ENCODE measurements at regions not wholly inside any gene's neighbourhood (a gene's known extent, or its start where the extent isn't known, plus 50 kb on each side); places are given as distances from the start of the nearest gene placed in this dataset.
"Not testable (repeated sequence)": the region's sequence is repeated elsewhere in the genome, so short reads cannot be mapped to it uniquely, and the experiment has no call there.

DNA sequence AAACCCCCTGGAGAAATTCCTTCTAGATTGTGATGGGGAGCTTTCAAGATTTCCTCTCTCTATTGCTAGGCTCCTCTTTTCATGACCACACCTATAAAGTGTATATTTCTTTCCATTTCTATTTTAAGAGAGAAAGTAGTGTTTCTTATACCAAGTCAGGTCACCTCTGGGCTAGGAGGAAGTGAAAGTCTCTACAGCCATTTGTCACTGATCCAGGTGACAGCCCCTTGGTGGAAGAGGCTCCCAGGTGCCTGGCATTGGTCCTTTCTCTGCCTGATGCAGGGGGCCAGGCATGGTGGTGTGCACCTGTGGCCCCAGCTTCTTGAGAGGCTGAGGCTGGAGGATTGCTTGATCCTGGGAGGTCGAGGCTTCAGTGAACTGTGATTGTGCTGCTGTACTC is 64.7 kb downstream of the DHCR7 start:
- in situ Hi-C loops (cut with MboI; ENCODE audit: low pct_unique_long_range_greater_than_20kb, low sequenced_read_pairs), result no loop called here

DNA sequence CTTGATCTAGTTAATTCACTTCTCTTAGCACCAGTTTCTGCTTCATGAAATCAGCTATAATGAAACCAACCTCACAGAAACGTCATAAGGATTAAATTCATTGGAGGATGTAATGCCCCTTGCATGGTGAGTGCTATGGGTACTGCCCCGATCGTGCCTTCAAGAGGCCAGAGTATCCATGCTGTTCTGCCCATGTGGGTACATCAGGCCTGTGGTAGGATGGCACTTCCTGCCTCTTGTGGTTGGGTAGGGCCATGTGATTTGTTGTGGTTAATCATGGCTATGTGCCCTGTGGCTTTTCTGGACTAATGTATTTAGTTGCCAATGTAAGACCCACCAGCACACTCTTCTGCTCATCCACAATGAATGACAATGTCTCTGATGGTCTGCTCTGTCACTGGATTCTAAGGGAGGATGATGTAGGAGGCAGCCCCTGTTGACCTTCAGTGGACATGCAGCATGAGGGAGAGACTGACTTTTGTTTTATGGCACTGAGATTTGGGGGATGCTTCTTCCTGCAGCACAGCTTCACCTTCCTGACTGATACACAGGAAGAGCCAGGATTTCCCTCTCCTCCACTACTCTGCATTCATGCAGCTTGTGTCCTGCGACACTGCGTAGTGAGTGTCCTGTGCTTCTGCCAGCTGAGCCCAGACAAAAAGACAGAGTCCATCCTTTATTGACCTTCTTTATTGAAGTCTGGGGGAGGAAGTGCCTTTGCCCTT is 66.2 kb downstream of the DHCR7 start:
- no peak for DNase-seq
- in situ Hi-C loops (cut with MboI; ENCODE audit: low pct_unique_long_range_greater_than_20kb, low sequenced_read_pairs), result no loop called here

More for the DNA sequence above, 64.7 kb downstream of the DHCR7 start:
- DNase-seq, result no peak

DNA sequence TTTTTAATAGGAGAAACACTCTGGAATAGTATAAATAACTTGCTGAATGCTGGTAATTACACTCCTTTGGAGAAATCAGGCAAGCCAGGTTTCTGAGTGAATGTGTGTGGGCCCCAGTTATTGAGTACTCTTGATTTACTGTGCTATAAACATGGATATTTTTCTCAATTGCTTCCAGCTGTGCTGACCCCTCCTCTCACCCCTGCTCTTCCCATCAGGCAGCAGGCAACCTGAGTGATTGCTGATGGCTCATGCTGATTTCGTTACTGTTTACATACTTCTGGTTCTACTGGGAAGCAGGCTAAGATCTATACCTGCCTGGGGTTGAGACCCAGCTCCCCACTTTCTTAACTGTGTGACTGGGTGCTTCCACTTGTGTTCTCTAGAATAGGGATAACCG is 68.5 kb downstream of the DHCR7 start:
- DNase-seq, result no peak
- in situ Hi-C loops (cut with MboI; ENCODE audit: low pct_unique_long_range_greater_than_20kb, low sequenced_read_pairs), result no loop called here

DNA sequence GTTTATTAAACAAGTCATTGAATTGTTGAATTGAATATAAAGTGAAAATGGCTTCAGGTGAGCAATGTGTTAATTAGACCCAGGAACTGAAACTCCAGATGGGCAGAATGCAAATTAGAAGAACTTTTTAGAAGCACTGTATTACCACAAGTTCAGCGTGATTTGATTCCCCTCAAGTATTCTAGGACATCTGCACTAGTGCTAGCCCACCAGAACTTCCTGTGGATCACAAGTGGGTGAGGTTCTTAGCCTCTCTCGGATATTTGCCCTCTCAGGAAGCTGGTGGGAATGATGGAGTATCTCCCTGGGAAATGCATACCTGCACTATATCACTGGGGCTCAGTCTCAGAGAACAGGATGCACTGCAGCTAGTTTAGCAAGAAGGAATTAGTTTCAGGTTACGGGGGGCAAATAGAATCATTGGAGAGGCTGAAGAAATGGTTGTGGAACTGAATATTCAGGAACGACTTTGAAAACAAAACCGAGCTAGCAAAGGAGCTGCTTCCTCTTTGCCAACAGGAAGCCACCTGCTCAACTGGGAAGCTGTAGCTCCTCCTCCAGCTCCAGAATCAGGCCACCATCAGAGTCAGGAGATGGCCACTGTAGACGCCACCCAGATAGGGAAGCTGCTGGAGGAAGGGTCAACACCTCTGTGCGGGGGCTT is 74.3 kb downstream of the DHCR7 start:
- no peak for DNase-seq
- in situ Hi-C loops (cut with MboI; ENCODE audit: low pct_unique_long_range_greater_than_20kb, low sequenced_read_pairs), result no loop called here

DNA sequence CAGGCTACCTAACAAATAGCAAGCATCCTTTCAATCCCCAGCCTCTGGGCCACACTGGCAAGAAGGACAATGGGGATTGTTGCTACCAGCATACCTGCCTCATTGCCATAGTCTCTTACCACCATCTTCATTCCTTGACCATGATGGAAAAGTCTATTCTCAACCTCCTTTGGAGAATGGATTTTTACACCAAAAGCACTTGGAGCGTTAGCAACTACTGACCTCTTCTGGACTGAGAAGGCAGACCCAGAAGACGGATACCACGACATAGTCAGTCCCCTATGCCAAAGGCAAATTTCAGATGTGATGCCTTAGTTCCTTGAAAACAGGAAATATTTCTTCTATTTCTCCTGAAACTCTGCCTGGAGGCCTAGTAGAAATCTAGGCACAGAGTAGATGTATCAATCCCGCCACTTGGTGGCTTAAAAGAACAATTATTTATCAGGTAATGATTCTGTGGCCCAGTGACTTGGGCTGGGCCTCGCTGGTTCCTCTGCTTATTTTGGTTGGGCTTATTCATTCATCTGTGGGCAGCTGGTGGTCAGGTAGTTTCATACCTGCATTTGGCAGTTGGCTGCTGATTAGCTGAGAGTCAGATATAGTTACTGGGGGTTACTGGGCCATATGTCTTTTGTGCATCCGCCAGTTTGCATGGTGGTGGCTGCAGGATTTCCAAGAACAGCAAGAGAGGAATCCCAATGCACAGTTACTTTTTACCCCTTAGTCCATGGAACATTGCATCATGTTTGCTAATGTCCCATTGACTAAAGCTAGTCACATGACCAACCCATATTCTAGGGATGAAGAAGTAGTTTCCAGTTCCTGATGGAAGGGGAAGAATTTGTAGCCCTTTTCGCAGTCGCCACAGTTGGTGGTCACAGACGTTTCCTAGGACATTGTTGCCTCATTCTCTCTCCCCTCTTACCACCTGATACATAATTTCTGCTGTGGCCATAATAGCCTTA is 75.2 kb downstream of the DHCR7 start:
- in situ Hi-C loops (cut with MboI; ENCODE audit: low pct_unique_long_range_greater_than_20kb, low sequenced_read_pairs), result no loop called here
- DNase-seq, result no peak

DNA sequence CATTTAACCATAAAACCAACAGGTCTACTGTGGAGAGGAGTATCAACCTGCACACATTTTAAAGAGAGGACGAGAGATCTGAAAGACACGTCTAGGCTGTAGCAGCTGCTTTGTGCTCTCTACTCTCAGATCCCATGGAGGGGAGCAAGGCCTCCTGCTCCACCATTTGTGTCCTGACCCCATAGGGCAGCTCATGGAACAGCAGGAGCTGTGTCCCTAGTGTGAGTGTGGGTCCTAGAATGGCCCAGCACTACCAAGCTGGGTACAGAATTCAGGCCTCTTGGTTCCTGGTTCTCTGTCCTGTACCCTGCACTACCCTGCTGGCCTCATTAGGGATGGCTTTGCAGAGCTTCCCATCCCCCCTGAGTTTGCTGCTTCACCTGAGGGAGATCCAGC is 76.5 kb downstream of the DHCR7 start:
- DNase-seq, result no peak
- in situ Hi-C loops (cut with MboI; ENCODE audit: low pct_unique_long_range_greater_than_20kb, low sequenced_read_pairs), result no loop called here

DNA sequence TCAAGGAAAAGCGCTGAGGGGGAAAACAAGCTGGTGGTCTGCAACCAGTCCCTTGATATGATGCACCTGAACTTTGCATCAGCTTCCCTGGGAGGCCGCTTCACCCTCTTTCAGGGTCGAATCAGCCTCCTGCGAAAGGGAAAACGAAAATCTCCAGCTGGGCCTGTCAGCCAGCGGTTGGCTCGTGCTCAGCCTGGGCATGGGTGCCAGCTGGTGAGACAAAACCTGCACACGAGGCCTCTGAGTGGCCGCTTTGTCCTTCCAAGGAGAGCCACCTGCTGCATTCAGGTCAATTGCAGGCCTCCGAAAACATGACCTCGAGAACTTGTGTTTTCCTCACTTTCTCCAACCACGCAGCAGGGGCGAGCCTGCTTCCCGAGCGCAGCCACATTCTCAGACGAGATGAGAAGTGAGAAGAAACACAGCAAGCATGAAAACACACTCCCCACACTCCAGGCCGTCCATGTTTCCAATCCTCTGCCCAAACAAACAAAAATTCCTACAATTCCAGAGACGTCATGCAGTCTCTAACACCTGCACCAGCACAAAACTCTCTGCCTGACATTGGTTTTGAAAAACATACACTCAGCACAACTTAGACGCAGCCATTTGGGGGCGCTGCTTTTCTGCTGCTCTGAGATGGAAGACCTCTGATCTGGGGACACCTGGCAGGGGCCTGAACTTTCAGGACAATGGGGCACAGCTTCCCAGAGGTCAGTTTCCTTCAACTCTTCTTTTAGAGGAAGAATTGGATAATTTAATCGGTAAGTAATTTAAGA is 77.1 kb downstream of the DHCR7 start:
- DNase-seq, result no peak
- in situ Hi-C loops (cut with MboI; ENCODE audit: low pct_unique_long_range_greater_than_20kb, low sequenced_read_pairs), result no loop called here

DNA sequence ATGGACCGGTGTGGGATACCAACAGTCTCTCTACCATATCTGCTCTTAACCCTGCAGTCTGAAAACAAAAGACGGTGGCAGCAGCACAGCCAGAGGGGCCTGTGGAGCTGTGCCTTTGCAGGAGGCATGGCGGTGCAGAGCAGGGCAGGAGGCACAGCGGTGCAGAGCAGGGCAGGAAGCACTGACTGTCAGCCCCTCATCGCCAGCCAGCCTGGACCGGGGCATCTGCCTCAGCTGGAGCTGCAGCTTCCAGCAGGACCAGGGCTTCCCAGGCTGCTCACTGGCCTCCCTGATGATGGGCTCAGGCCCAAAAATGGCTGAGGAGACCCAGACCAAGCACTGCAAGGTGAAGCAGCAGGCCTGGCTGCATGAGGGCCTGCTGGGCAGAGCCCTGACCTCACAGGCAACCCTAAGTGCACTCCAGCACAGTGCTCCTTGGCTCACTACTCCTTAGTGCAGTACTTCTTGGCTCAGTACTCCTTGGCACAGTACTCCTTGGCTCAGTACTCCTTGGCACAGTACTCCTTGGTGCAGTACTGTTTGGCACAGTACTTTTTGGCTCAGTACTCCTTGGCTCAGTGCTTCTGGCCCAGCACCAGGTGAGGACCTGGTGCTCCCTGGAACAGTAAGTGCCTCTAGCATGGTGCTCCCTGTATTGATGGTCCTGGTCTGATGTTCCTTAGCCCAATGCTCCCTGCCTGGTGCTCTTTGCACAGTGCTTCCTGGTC is 78.0 kb downstream of the DHCR7 start:
- DNase-seq, result no peak
- in situ Hi-C loops (cut with MboI; ENCODE audit: low pct_unique_long_range_greater_than_20kb, low sequenced_read_pairs), result no loop called here

DNA sequence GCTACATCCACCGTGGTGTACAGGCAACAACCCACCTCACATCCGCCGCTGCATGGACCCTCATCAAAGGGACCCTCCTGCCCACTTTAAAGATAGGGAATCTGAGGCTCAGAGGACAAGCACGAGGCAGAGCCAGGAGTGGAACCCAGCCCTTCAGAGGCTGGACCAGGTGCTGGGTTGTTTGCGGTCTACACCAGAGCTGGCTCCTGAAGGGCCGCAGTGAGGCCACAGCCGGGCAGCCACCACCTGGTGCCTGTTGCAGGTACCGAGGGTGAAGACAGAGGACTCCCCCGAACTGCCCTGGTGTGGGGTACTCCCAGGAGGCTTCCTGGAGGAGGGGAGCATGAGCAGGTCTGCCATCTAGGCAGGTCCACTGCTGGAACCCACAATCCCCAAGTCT is 78.8 kb downstream of the DHCR7 start:
- DNase-seq, result no peak
- in situ Hi-C loops (cut with MboI; ENCODE audit: low pct_unique_long_range_greater_than_20kb, low sequenced_read_pairs), result no loop called here

DNA sequence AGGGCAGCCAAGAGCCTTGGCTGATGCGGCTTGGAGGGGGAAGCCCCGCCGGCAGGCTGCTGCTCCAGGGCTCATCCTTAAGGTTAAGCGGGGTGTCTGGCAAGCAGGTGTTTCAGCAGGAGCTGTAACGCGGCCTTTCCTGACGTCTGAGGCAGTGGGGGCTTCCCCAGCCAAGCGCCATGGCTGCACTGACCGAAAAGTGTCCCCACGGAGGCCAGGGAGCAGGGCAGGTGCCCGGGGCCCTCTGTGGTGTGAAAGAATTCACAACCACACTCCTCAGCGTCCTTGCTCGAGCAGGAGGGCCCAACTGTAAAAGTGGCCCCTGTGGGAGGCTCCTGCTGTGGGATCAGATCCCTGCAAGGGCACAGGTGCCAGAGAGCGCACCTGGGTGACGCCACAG is 79.2 kb downstream of the DHCR7 start:
- in situ Hi-C loops (cut with MboI; ENCODE audit: low pct_unique_long_range_greater_than_20kb, low sequenced_read_pairs), result no loop called here
- no peak for DNase-seq

DNA sequence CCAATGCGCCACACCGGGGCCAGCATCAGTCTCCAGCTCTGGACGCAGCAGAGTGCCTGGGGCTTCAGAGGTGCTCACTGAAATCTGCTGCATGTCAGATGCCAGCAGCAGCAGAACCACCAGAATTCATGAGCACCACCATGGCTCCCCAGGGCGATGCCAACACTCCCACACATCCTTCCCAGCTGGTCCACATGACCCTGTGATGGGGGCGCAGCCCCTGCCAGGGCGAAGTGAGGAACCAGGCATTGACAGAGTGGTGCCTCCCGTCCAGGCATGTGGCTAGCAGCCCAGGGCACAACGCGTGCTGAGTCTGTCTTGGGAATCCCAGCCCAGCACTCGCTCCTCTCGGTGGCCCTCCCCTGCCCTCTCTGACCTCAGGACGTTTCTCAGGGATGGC is 80.4 kb downstream of the DHCR7 start:
- in situ Hi-C loops (cut with MboI; ENCODE audit: low pct_unique_long_range_greater_than_20kb, low sequenced_read_pairs), result no loop called here
- DNase-seq, result no peak

DNA sequence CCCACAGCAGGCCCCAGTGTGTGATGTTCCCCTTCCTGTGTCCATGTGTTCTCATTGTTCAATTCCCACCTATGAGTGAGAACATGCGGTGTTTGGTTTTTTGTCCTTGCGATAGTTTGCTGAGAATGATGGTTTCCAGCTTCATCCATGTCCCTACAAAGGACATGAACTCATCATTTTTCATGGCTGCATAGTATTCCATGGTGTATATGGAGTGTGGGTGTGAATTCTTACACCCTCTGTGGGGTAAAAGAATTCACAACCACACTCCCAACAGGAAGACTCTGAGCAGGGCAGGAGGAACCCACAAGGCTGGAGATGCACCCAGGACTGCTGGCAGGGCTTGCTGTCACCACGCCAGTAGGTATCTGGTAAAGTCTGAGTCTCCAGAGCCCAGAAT is 80.9 kb downstream of the DHCR7 start:
- DNase-seq; in situ Hi-C loops (cut with MboI; ENCODE audit: low pct_unique_long_range_greater_than_20kb, low sequenced_read_pairs): not testable (repeated sequence)

DNA sequence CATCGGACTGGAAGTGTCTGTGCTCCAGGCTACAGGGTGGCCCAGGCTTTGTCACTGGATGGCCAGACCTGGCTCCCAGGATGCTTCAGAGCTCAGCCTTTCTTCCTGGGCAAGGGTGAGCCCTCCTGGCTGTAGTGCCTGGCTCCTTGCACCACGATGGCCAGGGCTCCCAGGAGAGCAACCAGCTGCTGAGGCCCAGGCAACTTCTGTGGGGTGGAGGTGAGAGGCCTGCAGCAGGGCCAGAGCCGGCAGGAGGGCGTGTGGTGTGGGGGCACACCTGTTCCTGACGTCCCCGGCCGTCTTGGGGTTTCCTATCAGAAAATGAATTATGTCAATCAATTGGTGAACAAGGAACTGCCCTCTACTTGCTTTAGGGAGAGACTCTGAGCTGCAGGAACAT is 82.1 kb downstream of the DHCR7 start:
- in situ Hi-C loops (cut with MboI; ENCODE audit: low pct_unique_long_range_greater_than_20kb, low sequenced_read_pairs), result no loop called here
- no peak for DNase-seq

DNA sequence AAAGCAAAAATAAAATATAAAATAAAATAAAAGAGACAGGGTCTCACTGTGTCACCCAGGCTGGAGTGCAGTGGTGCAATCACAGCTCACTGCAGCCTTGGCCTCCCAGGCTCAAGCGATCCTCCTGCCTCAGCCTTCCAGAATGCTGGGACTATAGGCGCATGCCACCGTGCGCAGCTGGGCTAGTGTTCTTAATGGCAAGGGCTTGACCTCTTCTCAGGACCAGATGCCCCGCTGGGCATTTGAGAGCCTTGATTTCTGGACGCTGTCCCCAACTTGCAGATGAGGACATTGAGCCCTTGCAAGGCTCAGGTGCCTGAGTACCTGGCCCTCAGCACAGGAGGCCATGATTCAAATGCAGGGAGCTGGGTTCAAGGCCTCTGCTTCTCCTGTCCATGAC is 82.6 kb downstream of the DHCR7 start:
- no peak for DNase-seq
- in situ Hi-C loops (cut with MboI; ENCODE audit: low pct_unique_long_range_greater_than_20kb, low sequenced_read_pairs), result no loop called here

DNA sequence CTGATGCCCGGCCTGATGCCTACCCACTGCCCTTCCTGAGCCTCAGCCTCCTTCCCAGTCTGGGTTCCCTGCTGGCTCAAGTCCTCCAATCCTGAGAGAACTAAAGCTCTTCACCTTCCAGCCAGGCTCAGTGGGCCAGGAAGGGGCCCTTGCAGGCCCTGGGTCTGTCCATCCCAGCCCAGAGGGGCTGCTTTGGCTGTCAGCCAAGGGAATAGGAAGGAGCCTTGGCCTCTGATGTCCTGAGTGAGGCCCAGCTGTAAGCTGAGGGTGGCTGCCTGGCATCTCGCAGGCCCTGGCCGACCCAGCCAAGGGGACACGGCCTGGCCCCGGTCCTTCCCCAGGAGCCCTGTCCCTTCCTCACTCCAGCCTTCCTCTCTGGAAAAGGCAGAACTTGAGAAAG is 83.4 kb downstream of the DHCR7 start:
- DNase-seq, result no peak

DNA sequence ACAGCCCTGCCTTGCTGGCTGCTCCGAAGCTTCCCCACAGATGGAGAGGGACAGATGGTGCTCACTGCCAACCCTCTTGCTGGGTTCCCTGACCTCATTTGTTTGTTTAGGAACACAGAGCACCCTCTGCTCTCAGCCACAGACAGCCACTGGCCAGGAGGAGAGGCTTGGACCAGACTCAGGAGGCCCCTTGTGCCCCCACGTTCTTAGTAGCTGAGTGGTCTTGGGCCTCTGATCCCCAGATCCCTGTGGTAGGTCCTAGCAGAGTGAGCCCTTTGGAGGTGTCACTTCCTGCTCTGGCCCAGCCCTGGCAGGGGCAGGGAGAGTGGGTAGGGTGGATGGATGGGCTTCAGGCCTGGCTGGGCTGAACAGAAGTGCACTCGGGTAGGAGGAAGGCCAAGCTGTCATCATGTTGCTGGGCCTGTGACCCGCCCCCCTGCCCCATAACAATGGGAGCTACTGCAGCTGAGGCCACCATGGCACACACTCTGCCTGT is 84.0 kb downstream of the DHCR7 start:
- in situ Hi-C loops (cut with MboI; ENCODE audit: low pct_unique_long_range_greater_than_20kb, low sequenced_read_pairs), result no loop called here
- no peak for DNase-seq

More for the DNA sequence above, 83.4 kb downstream of the DHCR7 start:
- in situ Hi-C loops (cut with MboI; ENCODE audit: low pct_unique_long_range_greater_than_20kb, low sequenced_read_pairs), result no loop called here

DNA sequence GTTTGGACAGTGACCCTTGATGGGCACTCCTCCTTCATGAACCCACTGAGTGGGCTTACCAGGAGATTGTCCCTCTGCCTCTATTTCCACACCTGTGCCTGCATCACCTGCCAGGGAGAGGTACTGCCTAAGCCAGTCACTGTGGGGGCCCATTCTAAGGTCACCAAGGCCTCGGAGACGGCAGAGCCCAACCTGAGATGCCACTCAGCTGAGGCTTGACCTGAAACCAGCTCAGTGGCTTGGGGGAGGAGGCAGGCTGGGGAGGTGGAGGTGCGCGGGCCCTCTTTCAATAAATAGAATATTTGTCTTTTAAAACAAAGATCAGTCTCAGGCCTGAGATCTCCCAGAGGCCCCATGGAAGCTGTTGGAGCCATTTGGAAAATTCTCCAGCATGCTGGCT is 84.5 kb downstream of the DHCR7 start:
- in situ Hi-C loops (cut with MboI; ENCODE audit: low pct_unique_long_range_greater_than_20kb, low sequenced_read_pairs), result no loop called here
- no peak for DNase-seq

DNA sequence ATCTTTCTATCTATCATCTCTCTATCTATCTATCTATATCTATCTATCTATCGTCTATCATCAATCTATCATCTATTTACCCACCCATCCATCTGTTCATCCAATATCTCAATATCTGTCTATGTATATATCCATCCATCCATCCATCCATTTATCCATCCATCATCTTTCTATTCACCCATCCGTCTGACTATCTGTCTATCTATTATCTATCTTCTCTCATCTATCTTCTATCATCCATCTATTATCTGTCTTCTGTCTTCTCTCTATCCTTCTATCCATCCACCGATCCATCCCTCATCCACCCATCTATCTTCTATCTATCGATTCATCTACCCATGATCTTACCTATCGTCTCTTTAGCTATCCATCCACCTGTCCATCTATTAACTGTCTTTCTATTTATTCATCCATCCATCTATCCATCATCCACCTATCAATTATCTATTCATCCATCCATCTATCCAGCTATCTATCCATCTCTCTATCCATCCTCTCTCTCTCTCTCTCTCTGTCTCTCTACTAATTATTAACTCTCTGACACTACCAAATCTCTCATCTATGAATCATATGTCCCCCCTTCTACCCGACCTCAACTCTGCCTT is 89.1 kb downstream of the DHCR7 start:
- in situ Hi-C loops (cut with MboI; ENCODE audit: low pct_unique_long_range_greater_than_20kb, low sequenced_read_pairs), result no loop called here
- DNase-seq, result no peak
